HCT116 (cell line): ENCODE measurements at regions not wholly inside any gene's neighbourhood (a gene's known extent, or its start where the extent isn't known, plus 50 kb on each side); places are given as distances from the start of the nearest gene placed in this dataset.

ENCODE experiments used
- CEBPB ChIP-seq: IDR thresholded peaks from 2 replicates; pipeline ENCODE4 v1.6.1; 2012; ENCODE audit warnings: low read depth
- EGR1 ChIP-seq: IDR thresholded peaks from 2 replicates; pipeline ENCODE4 v1.6.1; 2012; ENCODE audit warnings: low read depth
- ELF1 ChIP-seq: IDR thresholded peaks from 2 replicates; pipeline ENCODE4 v1.6.1; 2012; ENCODE audit warnings: low read depth, borderline replicate concordance
- FOSL1 ChIP-seq: IDR thresholded peaks from 2 replicates; pipeline ENCODE4 v1.6.1; 2012; ENCODE audit warnings: low read depth
- POLR2A ChIP-seq: IDR thresholded peaks from 2 replicates; pipeline ENCODE4 v1.7.0; 2011; ENCODE audit warnings: borderline replicate concordance; ENCODE audit not compliant: insufficient read depth, insufficient read length; ENCODE audit errors: extremely low read depth
- POLR2AphosphoS5 ChIP-seq: IDR thresholded peaks from 2 replicates; pipeline ENCODE4 v1.6.1; 2011; ENCODE audit warnings: mild to moderate bottlenecking, low read depth, low read length, moderate library complexity
- RAD21 ChIP-seq: IDR thresholded peaks from 2 replicates; pipeline ENCODE4 v1.6.1; 2012; ENCODE audit warnings: low read depth, mild to moderate bottlenecking
- TCF7L2 ChIP-seq: IDR thresholded peaks from 2 replicates; pipeline ENCODE4 v1.7.0; 2011; ENCODE audit warnings: borderline replicate concordance, inconsistent platforms; ENCODE audit not compliant: insufficient read depth, insufficient read length; ENCODE audit errors: extremely low read depth
- ZNF274 ChIP-seq: fragments of 200-500 bp; sonication (Bioruptor generic); IDR thresholded peaks from 2 replicates; pipeline ENCODE4 v1.6.1; 2014; ENCODE audit warnings: mild to moderate bottlenecking, low read depth, low read length, inconsistent platforms
- TF ChIP-seq, protein P1 (sequence below): IDR thresholded peaks from 2 replicates; pipeline ENCODE4 v1.6.1; 2012; ENCODE audit warnings: low read depth
- TF ChIP-seq, protein P2 (sequence below), 3 experiments: fragments of 200-600 bp in 1 of 3; sonication (generic) in 1 of 3; IDR thresholded peaks in 2 of 3; conservative IDR thresholded peaks in 1 of 3; 2 replicates each; pipeline ENCODE4 v1.5.1; 2012 to 2017; ENCODE audit warnings: low read depth in 2 of 3, low read length in 2 of 3, antibody characterized with exemption in 1 of 3, borderline replicate concordance in 1 of 3, control low read depth in 1 of 3, mild to moderate bottlenecking in 1 of 3, mixed read lengths in 1 of 3, mixed run types in 1 of 3, moderate library complexity in 1 of 3; ENCODE audit not compliant: insufficient read depth in 1 of 3

DNA sequence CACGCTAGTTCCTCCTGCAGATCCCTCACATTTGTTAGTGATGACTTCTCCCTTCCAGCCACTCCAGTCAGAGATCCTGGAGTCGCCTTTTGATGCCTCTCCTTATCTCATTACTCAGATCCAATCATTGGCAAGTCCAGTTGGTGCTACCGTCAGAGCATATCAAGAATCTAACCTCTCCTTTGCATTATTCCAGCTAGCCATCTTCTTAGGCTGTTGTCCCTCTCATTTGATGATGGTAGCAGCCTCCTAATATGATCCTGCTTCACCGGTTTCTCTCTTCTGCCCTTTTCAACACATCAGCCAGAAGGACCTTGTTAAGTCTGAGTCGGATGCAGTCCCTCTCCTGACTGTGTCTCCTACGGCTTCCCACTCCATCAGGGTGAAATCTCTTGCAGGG, 305.6 kb downstream of the THBS2 start (continued):
- TF ChIP-seq, protein P1, sequence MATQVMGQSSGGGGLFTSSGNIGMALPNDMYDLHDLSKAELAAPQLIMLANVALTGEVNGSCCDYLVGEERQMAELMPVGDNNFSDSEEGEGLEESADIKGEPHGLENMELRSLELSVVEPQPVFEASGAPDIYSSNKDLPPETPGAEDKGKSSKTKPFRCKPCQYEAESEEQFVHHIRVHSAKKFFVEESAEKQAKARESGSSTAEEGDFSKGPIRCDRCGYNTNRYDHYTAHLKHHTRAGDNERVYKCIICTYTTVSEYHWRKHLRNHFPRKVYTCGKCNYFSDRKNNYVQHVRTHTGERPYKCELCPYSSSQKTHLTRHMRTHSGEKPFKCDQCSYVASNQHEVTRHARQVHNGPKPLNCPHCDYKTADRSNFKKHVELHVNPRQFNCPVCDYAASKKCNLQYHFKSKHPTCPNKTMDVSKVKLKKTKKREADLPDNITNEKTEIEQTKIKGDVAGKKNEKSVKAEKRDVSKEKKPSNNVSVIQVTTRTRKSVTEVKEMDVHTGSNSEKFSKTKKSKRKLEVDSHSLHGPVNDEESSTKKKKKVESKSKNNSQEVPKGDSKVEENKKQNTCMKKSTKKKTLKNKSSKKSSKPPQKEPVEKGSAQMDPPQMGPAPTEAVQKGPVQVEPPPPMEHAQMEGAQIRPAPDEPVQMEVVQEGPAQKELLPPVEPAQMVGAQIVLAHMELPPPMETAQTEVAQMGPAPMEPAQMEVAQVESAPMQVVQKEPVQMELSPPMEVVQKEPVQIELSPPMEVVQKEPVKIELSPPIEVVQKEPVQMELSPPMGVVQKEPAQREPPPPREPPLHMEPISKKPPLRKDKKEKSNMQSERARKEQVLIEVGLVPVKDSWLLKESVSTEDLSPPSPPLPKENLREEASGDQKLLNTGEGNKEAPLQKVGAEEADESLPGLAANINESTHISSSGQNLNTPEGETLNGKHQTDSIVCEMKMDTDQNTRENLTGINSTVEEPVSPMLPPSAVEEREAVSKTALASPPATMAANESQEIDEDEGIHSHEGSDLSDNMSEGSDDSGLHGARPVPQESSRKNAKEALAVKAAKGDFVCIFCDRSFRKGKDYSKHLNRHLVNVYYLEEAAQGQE, result no peak
- TF ChIP-seq POLR2AphosphoS5, result no peak
- no peak for TF ChIP-seq CEBPB
- no peak for TF ChIP-seq EGR1
- TF ChIP-seq, protein P2, sequence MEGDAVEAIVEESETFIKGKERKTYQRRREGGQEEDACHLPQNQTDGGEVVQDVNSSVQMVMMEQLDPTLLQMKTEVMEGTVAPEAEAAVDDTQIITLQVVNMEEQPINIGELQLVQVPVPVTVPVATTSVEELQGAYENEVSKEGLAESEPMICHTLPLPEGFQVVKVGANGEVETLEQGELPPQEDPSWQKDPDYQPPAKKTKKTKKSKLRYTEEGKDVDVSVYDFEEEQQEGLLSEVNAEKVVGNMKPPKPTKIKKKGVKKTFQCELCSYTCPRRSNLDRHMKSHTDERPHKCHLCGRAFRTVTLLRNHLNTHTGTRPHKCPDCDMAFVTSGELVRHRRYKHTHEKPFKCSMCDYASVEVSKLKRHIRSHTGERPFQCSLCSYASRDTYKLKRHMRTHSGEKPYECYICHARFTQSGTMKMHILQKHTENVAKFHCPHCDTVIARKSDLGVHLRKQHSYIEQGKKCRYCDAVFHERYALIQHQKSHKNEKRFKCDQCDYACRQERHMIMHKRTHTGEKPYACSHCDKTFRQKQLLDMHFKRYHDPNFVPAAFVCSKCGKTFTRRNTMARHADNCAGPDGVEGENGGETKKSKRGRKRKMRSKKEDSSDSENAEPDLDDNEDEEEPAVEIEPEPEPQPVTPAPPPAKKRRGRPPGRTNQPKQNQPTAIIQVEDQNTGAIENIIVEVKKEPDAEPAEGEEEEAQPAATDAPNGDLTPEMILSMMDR (IDR thresholded peaks at IDR 0.05 in 2 of 3, conservative IDR thresholded peaks at IDR 0.05 in 1 of 3; ENCODE audit: borderline replicate concordance in 1 of 3, insufficient read depth in 1 of 3, low read depth in 2 of 3, low read length in 2 of 3), result no peak
- TF ChIP-seq RAD21, result no peak
- TF ChIP-seq ZNF274, result no peak
- no peak for TF ChIP-seq ELF1
- no peak for TF ChIP-seq TCF7L2
- TF ChIP-seq POLR2A, result no peak
- no peak for TF ChIP-seq FOSL1
